Stimulated activated CD4-positive, alpha-beta T cell treated with anti-CD3 and anti-CD28 coated beads, Interleukin-15, amount 100 ng/mL, for 48 hours (primary cell): ENCODE measurements at regions not wholly inside any gene's neighbourhood (a gene's known extent, or its start where the extent isn't known, plus 50 kb on each side); places are given as distances from the start of the nearest gene placed in this dataset.

Experiments
- DNase-seq, 2 donors: peaks; one replicate each; pipeline ENCODE4 v3.0.0-alpha.2; 2020; ENCODE audit warnings: low read depth in 2 of 2

GRCh38 chr19:33947265-33947964 lies 150.7 kb downstream of the KCTD15 start:
- DNase-seq: no peak

GRCh38 chr19:33948651-33949335 lies 152.1 kb downstream of the KCTD15 start:
- no peak for DNase-seq

GRCh38 chr19:33950091-33950750 lies 153.6 kb downstream of the KCTD15 start:
- no peak for DNase-seq

GRCh38 chr19:33953023-33953422 lies 156.4 kb downstream of the KCTD15 start:
- DNase-seq: no peak

- no peak for DNase-seq
These were observed 156.9 kb downstream of the KCTD15 start for GRCh38 chr19:33953592-33953991.

- DNase-seq: no peak
These were observed 158.0 kb downstream of the KCTD15 start for GRCh38 chr19:33954686-33955085.

- DNase-seq: no peak
These were observed 160.3 kb downstream of the KCTD15 start for GRCh38 chr19:33956941-33957340.

GRCh38 chr19:33957804-33958203 lies 161.1 kb downstream of the KCTD15 start:
- DNase-seq: no peak

- DNase-seq: no peak
These were observed 163.9 kb downstream of the KCTD15 start for GRCh38 chr19:33960566-33960965.

GRCh38 chr19:33962161-33962560 lies 165.5 kb downstream of the KCTD15 start:
- DNase-seq: no peak

GRCh38 chr19:33963514-33963913 lies 166.8 kb downstream of the KCTD15 start:
- DNase-seq: no peak

- DNase-seq: no peak
These were observed 174.4 kb downstream of the KCTD15 start for GRCh38 chr19:33971073-33971472.

GRCh38 chr19:33977756-33978685 lies 181.4 kb downstream of the KCTD15 start:
- DNase-seq: no peak

GRCh38 chr19:33982706-33983105 lies 186.0 kb downstream of the KCTD15 start:
- DNase-seq: no peak

GRCh38 chr19:33988601-33989000 lies 183.7 kb upstream of the LSM14A start:
- DNase-seq: no peak

GRCh38 chr19:33997690-33998089 lies 174.6 kb upstream of the LSM14A start:
- no peak for DNase-seq

GRCh38 chr19:33998302-33998701 lies 174.0 kb upstream of the LSM14A start:
- DNase-seq: no peak

GRCh38 chr19:33998739-33999345 lies 173.5 kb upstream of the LSM14A start:
- no peak for DNase-seq

- no peak for DNase-seq
These were observed 155.3 kb upstream of the LSM14A start for GRCh38 chr19:34017024-34017423.

- no peak for DNase-seq
These were observed 154.7 kb upstream of the LSM14A start for GRCh38 chr19:34017601-34018000.

GRCh38 chr19:34018546-34018945 lies 153.8 kb upstream of the LSM14A start:
- no peak for DNase-seq
